Endothelial cell of umbilical vein (primary cell): ENCODE measurements at regions not wholly inside any gene's neighbourhood (a gene's known extent, or its start where the extent isn't known, plus 50 kb on each side); places are given as distances from the start of the nearest gene placed in this dataset.

ENCODE experiments used
- BruUV-seq: library from RNA; stranded (reverse); fragments of 400-500 nt; replicated peaks from 2 replicates; lab custom pipeline; 2021; lab: Mats Ljungman, UMichigan
- CTCF ChIA-PET: fragments of 300-600, 350-600 bp; sonication (Branson Sonifier 250); formaldehyde crosslinking; loops from one replicate; lab custom pipeline; 2021; ENCODE audit warnings: antibody characterized with exemption, inconsistent platforms; lab: Charles Lee
- POLR2A ChIA-PET: fragments of 300-600, 350-600 bp; sonication (Branson Sonifier 250); formaldehyde crosslinking; loops from one replicate; lab custom pipeline; 2021; ENCODE audit warnings: antibody characterized with exemption, inconsistent platforms; lab: Charles Lee
- DNase-seq: peaks from one replicate; pipeline ENCODE4 v3.0.0-alpha.2; 2011; ENCODE audit warnings: low read depth, low spot score
- FAIRE-seq: peaks from 2 replicates; lab custom pipeline; 2011; peaks lifted over from hg19 to GRCh38; lab: Jason Lieb, UNC
- H2AFZ ChIP-seq: 2 replicates; pipeline ENCODE4 v1.6.0; 2012; ENCODE audit warnings: low read depth, low read length, control low read depth, inconsistent platforms
- H3K27ac ChIP-seq: 2 replicates; pipeline ENCODE4 v1.5.1; 2011; ENCODE audit warnings: low read depth, mild to moderate bottlenecking, control low read depth, low read length, moderate library complexity; ENCODE audit not compliant: insufficient read depth
- H3K27me3 ChIP-seq, 2 experiments: 2 replicates each; pipeline versions ENCODE4 v1.6.0 to v1.6.1; 2011; ENCODE audit warnings: low read length in 2 of 2, mixed read lengths in 1 of 2; ENCODE audit not compliant: control insufficient read depth in 2 of 2, insufficient read depth in 2 of 2
- H3K36me3 ChIP-seq, 2 experiments: 2 replicates in 1 of 2; 3 replicates in 1 of 2; pipeline ENCODE4 v1.5.1; 2011; ENCODE audit warnings: low read length in 2 of 2, mild to moderate bottlenecking in 1 of 2, moderate library complexity in 1 of 2; ENCODE audit not compliant: control insufficient read depth in 2 of 2, insufficient read depth in 2 of 2; ENCODE audit errors: extremely low read depth in 1 of 2
- H3K4me1 ChIP-seq: 3 replicates; pipeline ENCODE4 v1.5.1; 2011; ENCODE audit warnings: mild to moderate bottlenecking, low read length; ENCODE audit not compliant: control insufficient read depth, insufficient read depth; ENCODE audit errors: extremely low read depth
- H3K4me2 ChIP-seq: 2 replicates; pipeline ENCODE4 v1.6.1; 2011; ENCODE audit warnings: low read length, control low read depth, mixed read lengths; ENCODE audit not compliant: insufficient read depth
- H3K4me3 ChIP-seq, 3 experiments: fragments of 200-600 bp in 1 of 3; sonication (generic), shearing (Covaris generic) in 1 of 3; replicated peaks in 1 of 3; 2 replicates each; pipeline ENCODE4 v1.5.1; 2011 to 2016; ENCODE audit warnings: control low read depth in 3 of 3, low read length in 3 of 3, mild to moderate bottlenecking in 2 of 3, inconsistent platforms in 1 of 3, low read depth in 1 of 3, moderate library complexity in 1 of 3; ENCODE audit not compliant: insufficient read depth in 1 of 3
- H3K79me2 ChIP-seq: 2 replicates; pipeline ENCODE4 v1.6.0; 2012; ENCODE audit warnings: low read length, inconsistent platforms; ENCODE audit not compliant: control insufficient read depth, insufficient read depth
- H3K9ac ChIP-seq: replicated peaks from 2 replicates; pipeline ENCODE3; 2011; ENCODE audit warnings: low read length, control low read depth; ENCODE audit not compliant: insufficient read depth; ENCODE audit errors: extremely low read depth
- H3K9me1 ChIP-seq: replicated peaks from 3 replicates; pipeline ENCODE4 v1.6.0; 2011; ENCODE audit warnings: mild to moderate bottlenecking, low read length; ENCODE audit not compliant: control insufficient read depth, insufficient read depth; ENCODE audit errors: extremely low read depth
- H3K9me3 ChIP-seq: replicated peaks from 2 replicates; pipeline ENCODE4 v1.5.1; 2012; ENCODE audit warnings: low read length, inconsistent platforms; ENCODE audit not compliant: control insufficient read depth, insufficient read depth
- H4K20me1 ChIP-seq: replicated peaks from 2 replicates; pipeline ENCODE3; 2011; ENCODE audit warnings: mild to moderate bottlenecking, low read length; ENCODE audit not compliant: control insufficient read depth, insufficient read depth; ENCODE audit errors: extremely low read depth
- EZH2 ChIP-seq: IDR thresholded peaks from 2 replicates; pipeline ENCODE4 v1.6.1; 2012; ENCODE audit warnings: borderline replicate concordance, low read depth, mild to moderate bottlenecking, moderate library complexity, low read length, inconsistent platforms; ENCODE audit not compliant: severe bottlenecking
- FOS ChIP-seq: IDR thresholded peaks from 2 replicates; pipeline ENCODE4 v1.6.1; 2011; ENCODE audit warnings: mild to moderate bottlenecking, low read length, moderate library complexity, borderline replicate concordance; ENCODE audit not compliant: insufficient read depth
- GATA2 ChIP-seq: IDR thresholded peaks from 2 replicates; pipeline ENCODE4 v1.7.0; 2011; ENCODE audit warnings: low read depth, mild to moderate bottlenecking, moderate library complexity, mixed read lengths, low read length; ENCODE audit not compliant: insufficient read length, insufficient read depth
- JUN ChIP-seq: IDR thresholded peaks from 2 replicates; pipeline ENCODE4 v1.6.1; 2011; ENCODE audit warnings: borderline replicate concordance, low read depth; ENCODE audit not compliant: insufficient read length, insufficient read depth
- MYC ChIP-seq: IDR thresholded peaks from one replicate; pipeline ENCODE4 v1.6.1; 2011; ENCODE audit warnings: mild to moderate bottlenecking, low read depth, low read length
- POLR2A ChIP-seq: IDR thresholded peaks from 2 replicates; pipeline ENCODE4 v1.6.1; 2012; ENCODE audit warnings: low read depth, mild to moderate bottlenecking, control low read depth, low read length
- POLR2AphosphoS5 ChIP-seq: IDR thresholded peaks from 2 replicates; pipeline ENCODE4 v1.6.1; 2012; ENCODE audit warnings: low read depth, mild to moderate bottlenecking, control low read depth, low read length, moderate library complexity; ENCODE audit not compliant: insufficient read depth
- dilution Hi-C: fragments of 300-500 bp; cut with MboI; formaldehyde crosslinking; loops from one replicate; pipeline ENCODE4 v1.15.0; 2019; ENCODE audit warnings: low sequenced_read_pairs; ENCODE audit not compliant: extremely low pct_ligation_motif_present
- intact Hi-C: fragments of 100-400 bp; cut with micrococcal nuclease; formaldehyde crosslinking; loops from one replicate; pipeline ENCODE4 v1.10.0; 2022
- TF ChIP-seq, protein P1 (sequence below): IDR thresholded peaks from 2 replicates; pipeline ENCODE4 v1.6.1; 2011; ENCODE audit not compliant: insufficient read depth, insufficient read length
- TF ChIP-seq, protein P2 (sequence below), 2 donors: IDR thresholded peaks; 1 replicate in 1 of 2; 2 replicates in 1 of 2; pipeline ENCODE4 v1.5.1; 2011; ENCODE audit warnings: low read length in 2 of 2, mild to moderate bottlenecking in 2 of 2, moderate library complexity in 2 of 2, control low read depth in 1 of 2, inconsistent platforms in 1 of 2, low read depth in 1 of 2; ENCODE audit not compliant: insufficient read depth in 1 of 2; ENCODE audit errors: extremely low read depth in 1 of 2

DNA sequence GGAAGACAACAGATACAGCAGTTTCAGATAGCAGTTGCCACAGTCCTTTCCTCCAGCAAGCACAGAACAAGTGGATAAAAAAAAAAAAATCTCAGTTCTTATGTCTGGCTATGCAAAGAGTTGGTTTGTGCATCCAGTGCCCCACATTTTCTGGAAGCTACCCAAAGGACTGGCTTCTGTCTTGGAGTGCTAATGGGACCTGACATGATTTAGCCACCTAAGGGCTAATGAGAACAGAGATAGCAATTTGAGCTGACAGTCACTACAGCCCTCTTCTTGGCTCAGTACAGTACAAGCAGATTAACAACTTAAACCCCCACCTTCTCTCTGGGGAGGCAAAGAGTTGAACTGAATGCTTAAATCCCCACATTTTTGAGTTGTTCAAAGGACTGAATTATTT, 976.8 kb downstream of the TBC1D32 start:
- Histone ChIP-seq H3K79me2 (no peaks in the 10 kb centered on the region), H3K9ac (no peak overlapping the region), H3K4me3 (no peak overlapping the region), H3K9me1 (no peaks in the 10 kb centered on the region), H3K4me1 (no peaks in the 10 kb centered on the region), H3K36me3 (no peaks in the 10 kb centered on the region), H3K4me2 (no peak overlapping the region), H3K27ac (no peak overlapping the region), H3K9me3 (no peaks in the 10 kb centered on the region), H2AFZ (no peak overlapping the region), H4K20me1 (no peaks in the 10 kb centered on the region), H3K27me3 (no peaks in the 10 kb centered on the region)
- TF ChIP-seq EZH2 = no peak
- no peak for TF ChIP-seq POLR2A
- TF ChIP-seq FOS = no peak
- TF ChIP-seq, protein P1, sequence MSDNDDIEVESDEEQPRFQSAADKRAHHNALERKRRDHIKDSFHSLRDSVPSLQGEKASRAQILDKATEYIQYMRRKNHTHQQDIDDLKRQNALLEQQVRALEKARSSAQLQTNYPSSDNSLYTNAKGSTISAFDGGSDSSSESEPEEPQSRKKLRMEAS = no peak
- no peak for TF ChIP-seq MYC
- TF ChIP-seq POLR2AphosphoS5 = no peak
- no peak for TF ChIP-seq GATA2
- TF ChIP-seq JUN = no peak
- TF ChIP-seq, protein P2, sequence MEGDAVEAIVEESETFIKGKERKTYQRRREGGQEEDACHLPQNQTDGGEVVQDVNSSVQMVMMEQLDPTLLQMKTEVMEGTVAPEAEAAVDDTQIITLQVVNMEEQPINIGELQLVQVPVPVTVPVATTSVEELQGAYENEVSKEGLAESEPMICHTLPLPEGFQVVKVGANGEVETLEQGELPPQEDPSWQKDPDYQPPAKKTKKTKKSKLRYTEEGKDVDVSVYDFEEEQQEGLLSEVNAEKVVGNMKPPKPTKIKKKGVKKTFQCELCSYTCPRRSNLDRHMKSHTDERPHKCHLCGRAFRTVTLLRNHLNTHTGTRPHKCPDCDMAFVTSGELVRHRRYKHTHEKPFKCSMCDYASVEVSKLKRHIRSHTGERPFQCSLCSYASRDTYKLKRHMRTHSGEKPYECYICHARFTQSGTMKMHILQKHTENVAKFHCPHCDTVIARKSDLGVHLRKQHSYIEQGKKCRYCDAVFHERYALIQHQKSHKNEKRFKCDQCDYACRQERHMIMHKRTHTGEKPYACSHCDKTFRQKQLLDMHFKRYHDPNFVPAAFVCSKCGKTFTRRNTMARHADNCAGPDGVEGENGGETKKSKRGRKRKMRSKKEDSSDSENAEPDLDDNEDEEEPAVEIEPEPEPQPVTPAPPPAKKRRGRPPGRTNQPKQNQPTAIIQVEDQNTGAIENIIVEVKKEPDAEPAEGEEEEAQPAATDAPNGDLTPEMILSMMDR (IDR thresholded peaks at IDR 0.05; ENCODE audit: extremely low read depth in 1 of 2, insufficient read depth in 1 of 2, low read depth in 1 of 2, low read length in 2 of 2) = no peak
- intact Hi-C loops (no loop called here), dilution Hi-C loops (no loop called here)
- no peak for FAIRE-seq
- CTCF ChIA-PET = interaction anchor here (0.8 kb wide), 1 partner anchor 613 kb away, joined by 3 read pairs; no protein-coding TSS in a partner anchor
- POLR2A ChIA-PET = no interaction called here
- no TSS peak for BruUV-seq
- DNase-seq = no peak
